NCI-H2081 (cell line): ENCODE measurements at regions not wholly inside any gene's neighbourhood (a gene's known extent, or its start where the extent isn't known, plus 50 kb on each side); places are given as distances from the start of the nearest gene placed in this dataset.

Experiments used
- DNase-seq, 2 experiments: peaks; one replicate each; lab custom pipeline; 2025; lab: John Stamatoyannopoulos, UW

- no peak for DNase-seq
Observed at GRCh38 chr4:138692411-138692810, 323.2 kb upstream of the NOCT start.

- no peak for DNase-seq
Observed at GRCh38 chr4:138689593-138689992, 326.0 kb upstream of the NOCT start.

GRCh38 chr4:138689187-138689586 lies 326.4 kb upstream of the NOCT start:
- no peak for DNase-seq

- DNase-seq = no peak
Observed at GRCh38 chr4:138688408-138689085, 327.0 kb upstream of the NOCT start.

GRCh38 chr4:138686106-138686835 lies 329.3 kb upstream of the NOCT start:
- DNase-seq = no peak

- DNase-seq = no peak
Observed at GRCh38 chr4:138685316-138685715, 330.3 kb upstream of the NOCT start.

GRCh38 chr4:138680989-138681604 lies 334.5 kb upstream of the NOCT start:
- peak; percentile 68 to 78 for DNase-seq

GRCh38 chr4:138680256-138680655 lies 335.3 kb upstream of the NOCT start:
- DNase-seq = no peak

GRCh38 chr4:138678985-138679746 lies 336.4 kb upstream of the NOCT start:
- no peak for DNase-seq

- no peak for DNase-seq
Observed at GRCh38 chr4:138677748-138678147, 337.8 kb upstream of the NOCT start.

GRCh38 chr4:138677212-138677611 lies 338.4 kb upstream of the NOCT start:
- DNase-seq = no peak

GRCh38 chr4:138675685-138676084 lies 339.9 kb upstream of the NOCT start:
- no peak for DNase-seq

- no peak for DNase-seq
Observed at GRCh38 chr4:138674209-138674608, 341.4 kb upstream of the NOCT start.

GRCh38 chr4:138673053-138673452 lies 342.5 kb upstream of the NOCT start:
- DNase-seq = no peak

- DNase-seq = no peak
Observed at GRCh38 chr4:138672393-138672976, 343.1 kb upstream of the NOCT start.

- DNase-seq = no peak
Observed at GRCh38 chr4:138671606-138672084, 343.9 kb upstream of the NOCT start.

- no peak for DNase-seq
Observed at GRCh38 chr4:138671106-138671505, 344.5 kb upstream of the NOCT start.

- no peak for DNase-seq
Observed at GRCh38 chr4:138670681-138671080, 344.9 kb upstream of the NOCT start.

GRCh38 chr4:138669479-138670315 lies 345.9 kb upstream of the NOCT start:
- DNase-seq = no peak

- DNase-seq = no peak
Observed at GRCh38 chr4:138668309-138668708, 347.3 kb upstream of the NOCT start.

- DNase-seq = no peak
Observed at GRCh38 chr4:138666366-138666765, 349.2 kb upstream of the NOCT start.
